HepG2 (cell line): ENCODE measurements at regions not wholly inside any gene's neighbourhood (a gene's known extent, or its start where the extent isn't known, plus 50 kb on each side); places are given as distances from the start of the nearest gene placed in this dataset.

Experiments
- ATAC-seq: fragments of 200-7000 bp; cut with Tn5 transposase; 3 replicates; pipeline ENCODE4 v1.9.1; 2020; ENCODE audit warnings: mild to moderate bottlenecking, moderate library complexity
- BruUV-seq: library from RNA; stranded (reverse); fragments of 400-500 nt; replicated peaks from 2 replicates; lab custom pipeline; 2021; lab: Mats Ljungman, UMichigan
- CTCF ChIA-PET: fragments of 300-600 bp; formaldehyde crosslinking; extraction: SDS; loops from one replicate; lab custom pipeline; 2021; ENCODE audit warnings: low total read pairs, inconsistent platforms, low intra/inter-chr PET ratio; lab: Yijun Ruan, JAX
- POLR2A ChIA-PET: fragments of 350-600 bp; sonication (Branson Sonifier 250); formaldehyde crosslinking; loops from one replicate; lab custom pipeline; 2020; ENCODE audit warnings: antibody characterized with exemption, inconsistent platforms; lab: Yijun Ruan, JAX
- DNase-seq: peaks from one replicate; pipeline ENCODE4 v3.0.0-alpha.2; 2015; ENCODE audit warnings: low spot score
- FAIRE-seq: peaks from 3 replicates; lab custom pipeline; 2011; peaks lifted over from hg19 to GRCh38; lab: Jason Lieb, UNC
- H2AFZ ChIP-seq: one replicate; pipeline ENCODE4 v1.6.1; 2011; ENCODE audit warnings: low read length, inconsistent platforms
- H3K27ac ChIP-seq: fragments of 300-600 bp; 3 replicates; pipeline ENCODE4 v1.8.0; 2011; ENCODE audit warnings: mixed run types, mild to moderate bottlenecking, mixed read lengths, low read length, inconsistent platforms; ENCODE audit not compliant: insufficient read depth; ENCODE audit errors: extremely low read length
- H3K27me3 ChIP-seq, 2 experiments: fragments of 200-600 bp in 1 of 2; 2 replicates in 1 of 2; 3 replicates in 1 of 2; pipeline versions ENCODE4 v1.6.0 to v1.8.0; 2011; ENCODE audit warnings: low read length in 2 of 2, mild to moderate bottlenecking in 2 of 2, moderate library complexity in 2 of 2, inconsistent platforms in 1 of 2; ENCODE audit not compliant: insufficient read depth in 2 of 2, control insufficient read depth in 1 of 2
- H3K36me3 ChIP-seq, 2 experiments: fragments of 200-600 bp in 1 of 2; replicated peaks in 1 of 2; 2 replicates in 1 of 2; 3 replicates in 1 of 2; pipeline versions ENCODE4 v1.5.1 to v1.8.0; 2011; ENCODE audit warnings: low read length in 2 of 2, inconsistent platforms in 1 of 2; ENCODE audit not compliant: insufficient read depth in 2 of 2, control insufficient read depth in 1 of 2
- H3K4me1 ChIP-seq: 2 replicates; pipeline ENCODE4 v1.5.1; 2012; ENCODE audit warnings: low read length, inconsistent platforms; ENCODE audit not compliant: insufficient read depth
- H3K4me2 ChIP-seq: 2 replicates; pipeline ENCODE4 v1.6.0; 2011; ENCODE audit warnings: low read depth, low read length, inconsistent platforms
- H3K4me3 ChIP-seq, 3 experiments: fragments of 200-600 bp in 1 of 3; sonication (generic), shearing (Covaris generic) in 1 of 3; replicated peaks in 1 of 3; 2 replicates each; pipeline ENCODE4 v1.5.1; 2011 to 2016; ENCODE audit warnings: low read length in 3 of 3, inconsistent platforms in 2 of 3, low read depth in 2 of 3, mild to moderate bottlenecking in 2 of 3, control low read depth in 1 of 3, mixed read lengths in 1 of 3; ENCODE audit not compliant: insufficient read depth in 1 of 3
- H3K79me2 ChIP-seq: one replicate; pipeline ENCODE4 v1.6.1; 2011; ENCODE audit warnings: low read length, inconsistent platforms; ENCODE audit not compliant: insufficient read depth
- H3K9ac ChIP-seq: 2 replicates; pipeline ENCODE4 v1.6.0; 2011; ENCODE audit warnings: mild to moderate bottlenecking, low read depth, low read length, inconsistent platforms; ENCODE audit not compliant: insufficient read depth
- H3K9me3 ChIP-seq: 2 replicates; pipeline ENCODE4 v1.5.1; 2012; ENCODE audit warnings: mild to moderate bottlenecking, low read length
- H4K20me1 ChIP-seq: 2 replicates; pipeline ENCODE4 v1.6.0; 2011; ENCODE audit warnings: inconsistent platforms, mild to moderate bottlenecking, low read length, moderate library complexity; ENCODE audit not compliant: insufficient read depth
- DPF2 ChIP-seq: sonication (generic); formaldehyde crosslinking; IDR thresholded peaks from 2 replicates; pipeline ENCODE4 v1.4.0; 2020; ENCODE audit warnings: mild to moderate bottlenecking, low read depth, missing genetic modification reagents, borderline replicate concordance
- ETV5 ChIP-seq: IDR thresholded peaks from 2 replicates; pipeline ENCODE4 v1.6.1; 2018; ENCODE audit warnings: missing biosample characterization, missing genetic modification reagents, inconsistent platforms, borderline replicate concordance
- GATAD2A ChIP-seq: IDR thresholded peaks from 2 replicates; pipeline ENCODE4 v1.6.1; 2016
- HMGA1 ChIP-seq: sonication (generic); formaldehyde crosslinking; conservative IDR thresholded peaks from 2 replicates; pipeline ENCODE4 v1.4.0; 2020; ENCODE audit warnings: missing genetic modification reagents
- ZNF276 ChIP-seq: sonication (generic); formaldehyde crosslinking; IDR thresholded peaks from 2 replicates; pipeline ENCODE4 v1.4.0; 2020; ENCODE audit warnings: mild to moderate bottlenecking, low read depth, missing genetic modification reagents
- ZNF44 ChIP-seq: sonication (generic); formaldehyde crosslinking; IDR thresholded peaks from 2 replicates; pipeline ENCODE4 v1.5.1; 2020; ENCODE audit warnings: mild to moderate bottlenecking, missing genetic modification reagents
- ZSCAN22 ChIP-seq: sonication (generic); formaldehyde crosslinking; IDR thresholded peaks from 2 replicates; pipeline ENCODE4 v1.4.0; 2020; ENCODE audit warnings: mild to moderate bottlenecking, missing genetic modification reagents
- WGBS: methylation state at CpG from one replicate; pipeline ENCODE4 v1.1.6; 2017; ENCODE audit warnings: low lambda C conversion rate; 5-methylcytosine and 5-hydroxymethylcytosine counted together
- in situ Hi-C: cut with HindIII; loops from 2 replicates; pipeline ENCODE4 v1.10.0; 2017; ENCODE audit warnings: low pct_unique_long_range_greater_than_20kb; ENCODE audit not compliant: extremely low pct_ligation_motif_present
- intact Hi-C: fragments of 100-400 bp; cut with micrococcal nuclease; formaldehyde crosslinking; loops from one replicate; pipeline ENCODE4 v1.10.0; 2022; ENCODE audit not compliant: unreplicated experiment
- TF ChIP-seq, protein P1 (sequence below), 2 experiments: sonication (generic) in 1 of 2; formaldehyde crosslinking in 1 of 2; IDR thresholded peaks; 2 replicates each; pipeline versions ENCODE4 v1.6.1 to v1.9.0; 2014 to 2022; ENCODE audit warnings: antibody characterized with exemption in 1 of 2, borderline replicate concordance in 1 of 2, inconsistent platforms in 1 of 2, low read depth in 1 of 2, missing genetic modification reagents in 1 of 2
- TF ChIP-seq, protein P2 (sequence below): sonication (generic); formaldehyde crosslinking; IDR thresholded peaks from 2 replicates; pipeline ENCODE4 v1.4.0; 2020; ENCODE audit warnings: mild to moderate bottlenecking, missing genetic modification reagents
- TF ChIP-seq, protein P3 (sequence below): sonication (generic); formaldehyde crosslinking; IDR thresholded peaks from 2 replicates; pipeline ENCODE4 v1.5.0; 2020; ENCODE audit warnings: missing genetic modification reagents

GRCh38 chr13:103762523-103762922 is 696.3 kb upstream of the SLC10A2 start:
- DNase-seq (no peak), ATAC-seq (no peak), FAIRE-seq (no peak)
- ChIA-PET CTCF (no interaction called here), POLR2A (no interaction called here)
- in situ Hi-C loops = no loop called here
- no peaks in the 10 kb centered on the region for H3K36me3 ChIP-seq
- H3K79me2 ChIP-seq = no peaks in the 10 kb centered on the region
- H3K4me1 ChIP-seq = no peaks in the 10 kb centered on the region
- no peak overlapping the region for H3K4me2 ChIP-seq
- BruUV-seq = no TSS peak
- TF ChIP-seq, protein P1, sequence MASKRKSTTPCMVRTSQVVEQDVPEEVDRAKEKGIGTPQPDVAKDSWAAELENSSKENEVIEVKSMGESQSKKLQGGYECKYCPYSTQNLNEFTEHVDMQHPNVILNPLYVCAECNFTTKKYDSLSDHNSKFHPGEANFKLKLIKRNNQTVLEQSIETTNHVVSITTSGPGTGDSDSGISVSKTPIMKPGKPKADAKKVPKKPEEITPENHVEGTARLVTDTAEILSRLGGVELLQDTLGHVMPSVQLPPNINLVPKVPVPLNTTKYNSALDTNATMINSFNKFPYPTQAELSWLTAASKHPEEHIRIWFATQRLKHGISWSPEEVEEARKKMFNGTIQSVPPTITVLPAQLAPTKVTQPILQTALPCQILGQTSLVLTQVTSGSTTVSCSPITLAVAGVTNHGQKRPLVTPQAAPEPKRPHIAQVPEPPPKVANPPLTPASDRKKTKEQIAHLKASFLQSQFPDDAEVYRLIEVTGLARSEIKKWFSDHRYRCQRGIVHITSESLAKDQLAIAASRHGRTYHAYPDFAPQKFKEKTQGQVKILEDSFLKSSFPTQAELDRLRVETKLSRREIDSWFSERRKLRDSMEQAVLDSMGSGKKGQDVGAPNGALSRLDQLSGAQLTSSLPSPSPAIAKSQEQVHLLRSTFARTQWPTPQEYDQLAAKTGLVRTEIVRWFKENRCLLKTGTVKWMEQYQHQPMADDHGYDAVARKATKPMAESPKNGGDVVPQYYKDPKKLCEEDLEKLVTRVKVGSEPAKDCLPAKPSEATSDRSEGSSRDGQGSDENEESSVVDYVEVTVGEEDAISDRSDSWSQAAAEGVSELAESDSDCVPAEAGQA (IDR thresholded peaks at IDR 0.05; ENCODE audit: low read depth) = no peak
- TF ChIP-seq, protein P1 (CRISPR knock-in tag; IDR thresholded peaks at IDR 0.05; ENCODE audit: borderline replicate concordance) = no peak
- TF ChIP-seq, protein P2, sequence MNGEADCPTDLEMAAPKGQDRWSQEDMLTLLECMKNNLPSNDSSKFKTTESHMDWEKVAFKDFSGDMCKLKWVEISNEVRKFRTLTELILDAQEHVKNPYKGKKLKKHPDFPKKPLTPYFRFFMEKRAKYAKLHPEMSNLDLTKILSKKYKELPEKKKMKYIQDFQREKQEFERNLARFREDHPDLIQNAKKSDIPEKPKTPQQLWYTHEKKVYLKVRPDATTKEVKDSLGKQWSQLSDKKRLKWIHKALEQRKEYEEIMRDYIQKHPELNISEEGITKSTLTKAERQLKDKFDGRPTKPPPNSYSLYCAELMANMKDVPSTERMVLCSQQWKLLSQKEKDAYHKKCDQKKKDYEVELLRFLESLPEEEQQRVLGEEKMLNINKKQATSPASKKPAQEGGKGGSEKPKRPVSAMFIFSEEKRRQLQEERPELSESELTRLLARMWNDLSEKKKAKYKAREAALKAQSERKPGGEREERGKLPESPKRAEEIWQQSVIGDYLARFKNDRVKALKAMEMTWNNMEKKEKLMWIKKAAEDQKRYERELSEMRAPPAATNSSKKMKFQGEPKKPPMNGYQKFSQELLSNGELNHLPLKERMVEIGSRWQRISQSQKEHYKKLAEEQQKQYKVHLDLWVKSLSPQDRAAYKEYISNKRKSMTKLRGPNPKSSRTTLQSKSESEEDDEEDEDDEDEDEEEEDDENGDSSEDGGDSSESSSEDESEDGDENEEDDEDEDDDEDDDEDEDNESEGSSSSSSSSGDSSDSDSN (CRISPR knock-in tag) = no peak
- TF ChIP-seq ZSCAN22 (CRISPR knock-in tag) (no peak), ZNF44 (CRISPR knock-in tag) (no peak), ETV5 (CRISPR knock-in tag) (no peak), ZNF276 (no peak), GATAD2A (CRISPR knock-in tag) (no peak), DPF2 (CRISPR knock-in tag) (no peak), HMGA1 (CRISPR knock-in tag) (no peak)
- TF ChIP-seq, protein P3, sequence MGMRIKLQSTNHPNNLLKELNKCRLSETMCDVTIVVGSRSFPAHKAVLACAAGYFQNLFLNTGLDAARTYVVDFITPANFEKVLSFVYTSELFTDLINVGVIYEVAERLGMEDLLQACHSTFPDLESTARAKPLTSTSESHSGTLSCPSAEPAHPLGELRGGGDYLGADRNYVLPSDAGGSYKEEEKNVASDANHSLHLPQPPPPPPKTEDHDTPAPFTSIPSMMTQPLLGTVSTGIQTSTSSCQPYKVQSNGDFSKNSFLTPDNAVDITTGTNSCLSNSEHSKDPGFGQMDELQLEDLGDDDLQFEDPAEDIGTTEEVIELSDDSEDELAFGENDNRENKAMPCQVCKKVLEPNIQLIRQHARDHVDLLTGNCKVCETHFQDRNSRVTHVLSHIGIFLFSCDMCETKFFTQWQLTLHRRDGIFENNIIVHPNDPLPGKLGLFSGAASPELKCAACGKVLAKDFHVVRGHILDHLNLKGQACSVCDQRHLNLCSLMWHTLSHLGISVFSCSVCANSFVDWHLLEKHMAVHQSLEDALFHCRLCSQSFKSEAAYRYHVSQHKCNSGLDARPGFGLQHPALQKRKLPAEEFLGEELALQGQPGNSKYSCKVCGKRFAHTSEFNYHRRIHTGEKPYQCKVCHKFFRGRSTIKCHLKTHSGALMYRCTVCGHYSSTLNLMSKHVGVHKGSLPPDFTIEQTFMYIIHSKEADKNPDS = no peak
- H3K9me3 ChIP-seq = peaks cover 35% of the 10 kb centered on the region
- WGBS = 5% methylated on average over 3 of the region's 3 CpGs
- H3K4me3 ChIP-seq = no peak overlapping the region
- intact Hi-C loops = no loop called here
- no peak overlapping the region for H3K9ac ChIP-seq
- no peak overlapping the region for H3K27ac ChIP-seq
- H2AFZ ChIP-seq = no peak overlapping the region
- no peaks in the 10 kb centered on the region for H4K20me1 ChIP-seq
- no peaks in the 10 kb centered on the region for H3K27me3 ChIP-seq
